ENCODE measurements at regions not wholly inside any gene's neighbourhood (a gene's known extent, or its start where the extent isn't known, plus 50 kb on each side); places are given as distances from the start of the nearest gene placed in this dataset.

DNA sequence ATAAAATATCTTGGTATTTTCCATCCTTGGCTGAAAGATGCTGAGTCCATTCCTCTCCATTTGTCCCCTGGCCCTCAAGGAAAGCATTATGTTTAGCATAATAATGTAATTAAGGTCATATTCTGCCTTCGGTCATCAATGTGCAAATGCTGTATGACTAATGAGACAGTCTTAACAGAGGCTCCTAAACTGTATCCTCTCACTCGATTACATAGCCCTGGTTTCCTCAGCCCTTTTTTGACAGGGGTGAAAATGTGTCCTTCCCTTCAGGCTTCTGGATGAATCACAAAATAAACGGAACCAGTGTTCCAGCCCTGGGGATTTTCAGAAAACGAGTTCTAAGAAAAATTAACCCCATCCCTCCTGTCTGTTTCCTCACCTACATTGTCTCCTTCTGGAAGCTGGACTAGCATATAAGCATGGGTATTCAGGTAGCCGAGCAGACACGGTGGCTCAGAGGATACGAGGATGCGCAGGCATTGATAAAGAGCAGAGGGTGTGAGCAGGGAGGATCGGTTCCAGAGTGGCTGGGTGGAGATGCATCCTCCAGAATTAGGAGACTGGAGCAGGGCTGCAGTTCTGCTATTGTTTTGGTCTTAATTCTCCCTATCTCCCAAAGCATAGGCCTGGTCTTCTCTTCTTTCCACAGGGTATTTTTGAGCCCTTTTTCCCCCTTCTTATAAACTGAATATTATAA, 742.9 kb downstream of the TLR4 start:
- Mint-ChIP-seq H3K27me3 (ENCODE audit: low read depth) (no peaks in the 10 kb centered on the region), H3K9me3 (no peaks in the 10 kb centered on the region), H3K4me3 (ENCODE audit: low read depth) (no peak overlapping the region), H3K4me1 (ENCODE audit: low read depth) (no peaks in the 10 kb centered on the region), H3K27ac (no peak overlapping the region), H3K36me3 (ENCODE audit: low read depth) (no peaks in the 10 kb centered on the region)
- intact Hi-C loops (cut with micrococcal nuclease) = no loop called here
- no peak for DNase-seq (ENCODE audit: low spot score)

DNA sequence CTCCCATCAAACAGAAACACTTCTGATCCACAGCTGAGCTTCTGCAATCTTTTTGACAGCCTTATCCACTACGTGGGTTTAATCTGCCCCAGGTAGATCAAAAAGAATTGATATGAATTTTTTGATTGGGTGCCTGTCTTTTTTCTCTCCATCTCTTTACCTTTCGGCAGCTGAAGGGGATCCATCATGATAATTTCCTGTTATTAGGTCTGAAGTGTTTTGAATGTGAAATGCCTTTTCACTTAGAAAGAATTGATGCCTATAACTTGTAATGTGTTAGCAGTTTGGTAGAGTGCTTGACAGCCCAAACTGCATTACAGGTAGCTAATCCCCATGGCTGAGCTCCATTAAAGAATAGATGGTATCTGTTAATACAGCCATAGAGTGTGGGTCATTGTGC, 745.4 kb downstream of the TLR4 start:
- H3K4me1 Mint-ChIP-seq (ENCODE audit: low read depth) = no peaks in the 10 kb centered on the region
- H3K27me3 Mint-ChIP-seq (ENCODE audit: low read depth) = no peaks in the 10 kb centered on the region
- no peaks in the 10 kb centered on the region for H3K36me3 Mint-ChIP-seq (ENCODE audit: low read depth)
- H3K4me3 Mint-ChIP-seq (ENCODE audit: low read depth) = no peak overlapping the region
- no peak for DNase-seq (ENCODE audit: low spot score)
- no peaks in the 10 kb centered on the region for H3K9me3 Mint-ChIP-seq
- H3K27ac Mint-ChIP-seq = no peak overlapping the region
- intact Hi-C loops (cut with micrococcal nuclease) = no loop called here

DNA sequence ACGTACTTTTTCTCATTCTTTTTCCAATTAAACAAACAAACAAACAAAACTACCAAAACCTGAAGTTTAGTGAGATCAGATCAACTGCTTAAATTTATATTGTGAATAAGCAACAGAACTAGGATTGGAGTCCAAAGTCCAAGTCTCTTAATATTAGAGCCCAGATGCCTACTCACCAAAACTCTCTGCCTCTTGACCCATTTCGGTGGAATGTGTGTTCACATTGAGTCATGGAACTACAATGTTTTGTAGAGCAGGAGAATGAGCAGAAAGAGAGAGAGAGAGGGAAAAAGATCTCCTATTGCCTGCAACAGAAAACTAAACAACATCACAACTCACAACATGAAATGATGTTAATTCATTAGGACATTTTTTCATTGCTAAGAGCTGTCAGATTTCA, 751.1 kb downstream of the TLR4 start:
- H3K36me3 Mint-ChIP-seq (ENCODE audit: low read depth) = no peaks in the 10 kb centered on the region
- H3K27ac Mint-ChIP-seq = no peak overlapping the region
- H3K9me3 Mint-ChIP-seq = no peaks in the 10 kb centered on the region
- DNase-seq (ENCODE audit: low spot score) = no peak
- H3K4me1 Mint-ChIP-seq (ENCODE audit: low read depth) = no peaks in the 10 kb centered on the region
- H3K27me3 Mint-ChIP-seq (ENCODE audit: low read depth) = no peaks in the 10 kb centered on the region
- intact Hi-C loops (cut with micrococcal nuclease) = no loop called here
- H3K4me3 Mint-ChIP-seq (ENCODE audit: low read depth) = no peak overlapping the region

DNA sequence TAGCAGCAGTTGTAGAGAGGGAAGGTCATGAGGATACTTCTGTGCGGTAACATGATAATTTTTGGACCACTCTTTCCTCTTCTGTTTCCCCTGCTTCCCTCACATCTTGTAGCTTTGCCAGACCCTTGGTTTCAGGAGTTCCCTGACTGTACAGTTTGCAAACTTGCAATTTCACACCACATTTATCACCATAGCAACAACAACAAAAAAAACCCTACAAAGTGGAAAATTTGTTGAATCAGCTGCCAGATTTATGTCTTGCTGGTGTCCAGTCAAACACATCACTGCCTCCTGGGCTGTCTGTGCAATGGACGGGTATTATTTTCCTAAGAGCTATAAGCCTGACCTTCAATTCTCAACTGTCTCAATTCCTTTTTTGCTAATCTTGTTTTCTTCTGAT, 751.6 kb downstream of the TLR4 start:
- Mint-ChIP-seq H3K4me1 (ENCODE audit: low read depth) (no peaks in the 10 kb centered on the region), H3K9me3 (no peaks in the 10 kb centered on the region), H3K27ac (no peak overlapping the region), H3K36me3 (ENCODE audit: low read depth) (no peaks in the 10 kb centered on the region), H3K4me3 (ENCODE audit: low read depth) (no peak overlapping the region), H3K27me3 (ENCODE audit: low read depth) (no peaks in the 10 kb centered on the region)
- DNase-seq (ENCODE audit: low spot score) = no peak
- intact Hi-C loops (cut with micrococcal nuclease) = no loop called here

DNA sequence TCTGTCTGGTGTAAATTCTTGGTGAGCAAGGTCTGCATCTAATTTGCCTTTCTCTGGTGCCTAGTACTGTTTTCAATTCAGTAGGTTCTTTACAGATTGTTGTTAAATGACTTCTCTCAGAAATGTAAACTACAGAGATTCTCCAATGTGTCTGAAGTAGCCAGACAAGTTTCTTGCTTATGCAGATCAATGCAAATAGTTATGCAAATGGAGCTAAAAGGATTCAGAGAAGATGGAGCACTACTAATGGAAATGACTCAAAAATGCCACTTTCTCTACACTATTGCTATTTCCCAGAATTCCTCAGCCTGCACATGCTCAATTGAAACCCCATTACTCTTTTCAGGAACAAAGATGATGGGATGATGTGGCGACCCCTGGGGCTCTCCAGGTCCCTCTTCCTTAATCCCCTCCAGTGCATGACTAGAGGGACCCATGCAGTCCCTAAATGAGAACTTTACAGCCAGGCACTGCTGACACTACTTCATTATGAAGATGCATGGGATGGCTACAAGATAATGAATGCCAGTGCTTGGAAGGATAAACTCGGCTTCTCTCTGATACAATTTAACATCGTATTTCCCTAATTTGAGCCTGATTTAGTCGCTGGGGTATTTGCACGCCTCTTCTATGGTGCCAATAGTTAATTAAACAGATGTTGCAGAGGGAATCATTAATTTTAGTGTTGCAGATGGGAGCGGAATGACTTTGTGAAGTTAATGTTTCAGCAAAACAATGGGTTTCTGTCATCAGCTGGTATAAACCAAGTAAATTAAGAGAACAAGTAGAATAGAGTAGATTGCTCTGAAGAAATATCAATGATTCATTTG, 753.2 kb downstream of the TLR4 start:
- H3K27ac Mint-ChIP-seq = no peak overlapping the region
- no peak overlapping the region for H3K4me3 Mint-ChIP-seq (ENCODE audit: low read depth)
- no peaks in the 10 kb centered on the region for H3K4me1 Mint-ChIP-seq (ENCODE audit: low read depth)
- intact Hi-C loops (cut with micrococcal nuclease) = no loop called here
- no peaks in the 10 kb centered on the region for H3K36me3 Mint-ChIP-seq (ENCODE audit: low read depth)
- H3K27me3 Mint-ChIP-seq (ENCODE audit: low read depth) = no peaks in the 10 kb centered on the region
- DNase-seq (ENCODE audit: low spot score) = no peak
- H3K9me3 Mint-ChIP-seq = no peaks in the 10 kb centered on the region

DNA sequence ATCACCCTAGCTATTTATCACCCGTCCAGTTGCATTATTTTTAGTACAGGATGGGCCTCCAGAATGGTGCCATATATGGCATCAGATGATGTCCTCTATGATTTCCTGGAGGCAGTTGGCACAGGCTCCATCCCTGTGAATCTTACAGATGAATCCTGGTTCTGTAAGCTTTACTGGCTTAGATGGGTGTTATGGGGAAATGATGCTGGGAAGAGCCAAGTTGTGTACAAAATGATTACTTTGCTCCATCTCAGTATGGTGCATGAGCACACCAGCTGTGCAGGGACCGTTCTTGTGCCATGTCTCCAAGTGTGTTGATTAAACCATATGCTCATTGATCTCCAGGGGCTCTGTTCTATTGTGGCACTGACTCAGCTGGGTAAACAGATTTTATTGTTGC, 755.7 kb downstream of the TLR4 start:
- no peak overlapping the region for H3K4me3 Mint-ChIP-seq (ENCODE audit: low read depth)
- no peaks in the 10 kb centered on the region for H3K4me1 Mint-ChIP-seq (ENCODE audit: low read depth)
- H3K27me3 Mint-ChIP-seq (ENCODE audit: low read depth) = no peaks in the 10 kb centered on the region
- H3K36me3 Mint-ChIP-seq (ENCODE audit: low read depth) = no peaks in the 10 kb centered on the region
- intact Hi-C loops (cut with micrococcal nuclease) = no loop called here
- no peaks in the 10 kb centered on the region for H3K9me3 Mint-ChIP-seq
- H3K27ac Mint-ChIP-seq = no peak overlapping the region
- DNase-seq (ENCODE audit: low spot score) = no peak

DNA sequence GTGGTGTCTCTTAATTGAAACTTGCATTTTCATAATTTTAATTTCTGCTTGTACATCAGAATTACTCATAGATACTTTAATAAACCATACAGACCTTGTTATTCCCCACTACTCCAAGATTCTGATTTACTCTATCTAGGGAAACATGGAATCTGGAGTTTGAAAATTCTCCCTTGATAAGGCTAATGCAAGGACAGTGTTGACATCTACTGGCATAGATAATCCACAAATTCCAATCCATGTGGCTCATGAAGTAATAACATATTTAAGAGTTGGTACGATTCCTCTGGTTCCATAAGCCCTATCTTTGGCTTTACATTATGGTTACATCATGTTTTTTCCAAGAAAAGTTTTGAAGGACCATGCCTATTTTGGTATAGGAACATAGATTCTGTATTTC, 759.2 kb downstream of the TLR4 start:
- Mint-ChIP-seq H3K4me1 (ENCODE audit: low read depth) (no peaks in the 10 kb centered on the region), H3K36me3 (ENCODE audit: low read depth) (no peaks in the 10 kb centered on the region), H3K9me3 (no peaks in the 10 kb centered on the region), H3K4me3 (ENCODE audit: low read depth) (no peak overlapping the region), H3K27me3 (ENCODE audit: low read depth) (no peaks in the 10 kb centered on the region), H3K27ac (no peak overlapping the region)
- intact Hi-C loops (cut with micrococcal nuclease) = no loop called here
- DNase-seq (ENCODE audit: low spot score) = no peak

DNA sequence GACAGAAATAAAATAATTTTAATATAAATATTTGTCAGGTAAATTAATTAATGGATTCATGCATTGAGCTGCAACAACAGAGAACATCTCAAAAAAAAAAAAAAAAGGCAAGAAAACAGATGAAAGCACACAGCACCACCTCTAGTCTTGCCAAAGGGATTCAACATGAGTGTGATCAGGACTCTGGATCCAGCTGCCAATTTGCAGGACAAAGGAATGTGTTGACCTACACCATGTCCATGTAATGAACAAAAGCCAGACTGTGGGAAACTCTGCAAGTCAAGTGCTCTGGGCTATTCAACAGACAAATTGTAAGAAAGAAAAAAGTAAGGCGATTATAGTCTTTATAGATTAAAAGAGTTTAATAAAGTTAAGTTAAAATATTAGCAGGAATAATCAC, 769.3 kb downstream of the TLR4 start:
- no peaks in the 10 kb centered on the region for H3K27me3 Mint-ChIP-seq (ENCODE audit: low read depth)

DNA sequence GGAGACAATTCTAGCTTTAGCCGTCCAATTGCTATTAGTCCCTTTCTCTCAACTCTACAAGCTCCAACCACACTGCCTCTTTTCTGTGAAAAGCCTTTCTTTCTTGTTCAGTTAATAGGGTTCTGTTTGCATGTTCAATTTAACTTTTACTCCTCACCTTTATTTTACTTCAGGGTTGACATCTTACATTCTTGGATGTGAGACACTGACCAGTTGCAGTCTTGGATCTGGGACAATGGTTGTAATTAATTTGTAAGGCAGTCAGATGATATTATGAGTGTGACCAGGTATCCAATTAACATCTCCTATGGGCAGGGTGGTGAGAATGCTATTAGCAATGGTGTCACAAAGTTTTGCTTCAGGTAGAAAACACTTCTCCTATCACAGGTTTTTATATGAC, 774.5 kb downstream of the TLR4 start:
- Mint-ChIP-seq H3K4me3 (ENCODE audit: low read depth) (no peak overlapping the region), H3K27me3 (ENCODE audit: low read depth) (no peaks in the 10 kb centered on the region), H3K9me3 (peaks cover 4% of the 10 kb centered on the region), H3K36me3 (ENCODE audit: low read depth) (no peaks in the 10 kb centered on the region), H3K27ac (no peak overlapping the region), H3K4me1 (ENCODE audit: low read depth) (no peaks in the 10 kb centered on the region)
- no peak for DNase-seq (ENCODE audit: low spot score)
- intact Hi-C loops (cut with micrococcal nuclease) = no loop called here

More for the DNA sequence above, 769.3 kb downstream of the TLR4 start:
- Mint-ChIP-seq H3K27ac (no peak overlapping the region), H3K4me1 (ENCODE audit: low read depth) (no peaks in the 10 kb centered on the region), H3K4me3 (ENCODE audit: low read depth) (no peak overlapping the region), H3K9me3 (peaks cover 7% of the 10 kb centered on the region), H3K36me3 (ENCODE audit: low read depth) (no peaks in the 10 kb centered on the region)
- no peak for DNase-seq (ENCODE audit: low spot score)
- intact Hi-C loops (cut with micrococcal nuclease) = no loop called here

DNA sequence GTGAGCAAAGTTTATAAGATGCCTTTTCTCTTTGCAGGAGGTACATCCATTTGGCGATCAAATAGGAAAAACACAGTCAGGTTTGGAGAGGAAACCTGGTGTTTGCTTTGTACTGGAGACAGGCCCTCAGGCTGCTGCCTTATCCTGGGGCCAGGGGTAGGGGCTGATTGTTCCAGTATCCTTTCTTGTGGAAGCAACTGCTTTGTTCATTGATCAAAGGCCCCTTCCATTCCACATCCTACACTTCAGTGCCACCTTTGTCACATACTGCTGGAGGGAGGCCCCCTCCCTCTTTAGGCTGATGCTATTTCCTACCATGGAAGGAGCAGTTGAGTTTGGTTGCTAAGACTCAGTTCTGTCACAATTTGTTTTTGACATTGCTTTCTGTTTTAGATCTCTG, 778.1 kb downstream of the TLR4 start:
- intact Hi-C loops (cut with micrococcal nuclease) = no loop called here
- no peaks in the 10 kb centered on the region for H3K4me1 Mint-ChIP-seq (ENCODE audit: low read depth)
- no peak overlapping the region for H3K27ac Mint-ChIP-seq
- no peaks in the 10 kb centered on the region for H3K36me3 Mint-ChIP-seq (ENCODE audit: low read depth)
- H3K9me3 Mint-ChIP-seq = no peaks in the 10 kb centered on the region
- no peak overlapping the region for H3K4me3 Mint-ChIP-seq (ENCODE audit: low read depth)
- no peak for DNase-seq (ENCODE audit: low spot score)
- H3K27me3 Mint-ChIP-seq (ENCODE audit: low read depth) = no peaks in the 10 kb centered on the region

DNA sequence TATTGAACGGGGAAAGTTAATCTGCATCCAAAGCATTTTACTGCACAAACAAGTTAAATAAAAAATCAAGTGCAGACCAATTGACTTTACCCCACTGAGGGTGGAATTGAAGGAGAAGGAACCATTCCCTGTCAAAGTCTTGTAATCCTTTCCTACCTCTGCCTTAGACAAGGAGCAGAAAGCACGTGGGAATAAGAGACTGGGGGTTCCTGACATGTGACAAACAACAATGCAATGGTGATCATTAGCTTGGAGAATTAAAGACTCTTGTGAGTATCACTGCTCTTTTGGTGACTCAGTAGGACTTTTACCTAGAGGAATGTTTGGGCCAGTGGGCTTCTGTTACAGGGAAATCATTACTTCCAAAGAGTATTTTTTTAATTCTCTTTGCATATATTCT, 779.5 kb downstream of the TLR4 start:
- H3K4me3 Mint-ChIP-seq (ENCODE audit: low read depth) = no peak overlapping the region
- no peaks in the 10 kb centered on the region for H3K27me3 Mint-ChIP-seq (ENCODE audit: low read depth)
- DNase-seq (ENCODE audit: low spot score) = no peak
- H3K9me3 Mint-ChIP-seq = no peaks in the 10 kb centered on the region
- no peak overlapping the region for H3K27ac Mint-ChIP-seq
- no peaks in the 10 kb centered on the region for H3K36me3 Mint-ChIP-seq (ENCODE audit: low read depth)
- H3K4me1 Mint-ChIP-seq (ENCODE audit: low read depth) = no peaks in the 10 kb centered on the region
- intact Hi-C loops (cut with micrococcal nuclease) = no loop called here

DNA sequence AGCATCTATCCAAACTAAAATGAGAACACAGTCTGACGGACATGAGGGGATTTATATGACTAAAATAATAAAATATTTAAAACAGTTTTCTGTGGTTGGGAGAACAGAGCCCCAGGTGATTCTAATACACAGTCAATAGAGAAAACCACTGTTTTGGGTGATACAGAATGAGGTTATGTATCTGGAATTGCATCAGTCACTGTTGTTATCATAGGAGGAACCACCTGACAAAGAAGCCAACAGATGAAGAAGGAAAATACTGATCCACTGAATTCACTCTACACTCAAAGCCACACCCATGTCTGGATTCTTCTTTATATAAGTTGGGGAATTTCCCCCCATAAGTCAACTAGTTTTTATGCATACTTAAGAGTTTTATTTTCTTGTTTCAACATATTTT, 799.0 kb downstream of the TLR4 start:
- Mint-ChIP-seq H3K27ac (no peak overlapping the region), H3K4me1 (ENCODE audit: low read depth) (no peaks in the 10 kb centered on the region), H3K4me3 (ENCODE audit: low read depth) (no peak overlapping the region), H3K27me3 (ENCODE audit: low read depth) (no peaks in the 10 kb centered on the region), H3K36me3 (ENCODE audit: low read depth) (no peaks in the 10 kb centered on the region), H3K9me3 (peaks cover 30% of the 10 kb centered on the region)
- DNase-seq (ENCODE audit: low spot score) = no peak
- intact Hi-C loops (cut with micrococcal nuclease) = no loop called here

DNA sequence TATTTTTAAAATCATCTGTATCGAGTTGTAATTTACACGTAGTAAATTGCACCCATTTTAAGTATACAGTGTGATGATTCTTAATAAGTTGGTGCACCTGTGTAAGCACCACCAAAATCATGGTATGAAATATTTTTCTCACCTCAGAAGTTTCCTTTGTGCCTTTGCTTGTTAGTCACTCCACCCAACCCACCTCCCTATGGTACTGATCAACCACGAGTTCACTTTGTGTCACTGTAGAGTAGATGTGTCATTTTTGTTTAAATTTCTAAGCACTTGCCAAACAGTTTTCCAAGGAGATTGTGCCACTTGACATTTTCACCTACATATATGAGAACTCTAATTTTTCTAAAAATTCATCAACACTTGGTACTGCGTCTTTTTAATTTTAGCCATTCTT, 806.5 kb downstream of the TLR4 start:
- Mint-ChIP-seq H3K27ac (no peak overlapping the region), H3K36me3 (ENCODE audit: low read depth) (no peaks in the 10 kb centered on the region), H3K9me3 (peaks cover 8% of the 10 kb centered on the region), H3K4me3 (ENCODE audit: low read depth) (no peak overlapping the region), H3K4me1 (ENCODE audit: low read depth) (no peaks in the 10 kb centered on the region), H3K27me3 (ENCODE audit: low read depth) (no peaks in the 10 kb centered on the region)
- no peak for DNase-seq (ENCODE audit: low spot score)
- intact Hi-C loops (cut with micrococcal nuclease) = no loop called here
